Subcutaneous abdominal adipose tissue (tissue), 5 donors: ENCODE measurements at regions not wholly inside any gene's neighbourhood (a gene's known extent, or its start where the extent isn't known, plus 50 kb on each side); places are given as distances from the start of the nearest gene placed in this dataset.

Experiments used
- H3K27ac ChIP-seq: one replicate; pipeline ENCODE4 v1.7.0; 2013; ENCODE audit warnings: low read depth, mild to moderate bottlenecking, inconsistent platforms, low read length, moderate library complexity
- H3K27me3 ChIP-seq, 5 donors: one replicate each; pipeline ENCODE4 v1.7.0; 2013; ENCODE audit warnings: low read length in 5 of 5, inconsistent platforms in 1 of 5; ENCODE audit not compliant: control insufficient read depth in 5 of 5, insufficient read depth in 4 of 5
- H3K36me3 ChIP-seq, 5 donors: one replicate each; pipeline ENCODE4 v1.7.0; 2013; ENCODE audit warnings: low read length in 5 of 5; ENCODE audit not compliant: control insufficient read depth in 5 of 5, insufficient read depth in 5 of 5
- H3K4me1 ChIP-seq, 5 donors: one replicate each; pipeline ENCODE4 v1.7.0; 2013; ENCODE audit warnings: low read length in 5 of 5, mild to moderate bottlenecking in 3 of 5, moderate library complexity in 1 of 5; ENCODE audit not compliant: control insufficient read depth in 5 of 5, insufficient read depth in 5 of 5
- H3K4me3 ChIP-seq, 5 donors: one replicate each; pipeline ENCODE4 v1.7.0; 2013; ENCODE audit warnings: low read length in 5 of 5, low read depth in 1 of 5
- H3K9ac ChIP-seq, 5 donors: one replicate each; pipeline ENCODE4 v1.7.0; 2013; ENCODE audit warnings: low read length in 5 of 5, mild to moderate bottlenecking in 4 of 5, moderate library complexity in 3 of 5
- H3K9me3 ChIP-seq, 5 donors: one replicate each; pipeline ENCODE4 v1.7.0; 2013; ENCODE audit warnings: low read length in 5 of 5; ENCODE audit not compliant: control insufficient read depth in 5 of 5
- donor health status: healthy.
- donor health status: healthy.
- donor health status: healthy.
- donor health status: healthy.
- donor health status: healthy.

GRCh38 chr2:216808805-216809425 lies 50.9 kb downstream of the TNP1 start:
- H3K27ac ChIP-seq: no peak overlapping the region
- H3K9ac ChIP-seq: no peak overlapping the region
- no peaks in the 10 kb centered on the region for H3K9me3 ChIP-seq
- no peak overlapping the region for H3K4me3 ChIP-seq
- no peaks in the 10 kb centered on the region for H3K36me3 ChIP-seq
- no peaks in the 10 kb centered on the region for H3K27me3 ChIP-seq
- peaks cover 8 to 21% (median 21%) of the 10 kb centered on the region in 5 donors for H3K4me1 ChIP-seq

DNA sequence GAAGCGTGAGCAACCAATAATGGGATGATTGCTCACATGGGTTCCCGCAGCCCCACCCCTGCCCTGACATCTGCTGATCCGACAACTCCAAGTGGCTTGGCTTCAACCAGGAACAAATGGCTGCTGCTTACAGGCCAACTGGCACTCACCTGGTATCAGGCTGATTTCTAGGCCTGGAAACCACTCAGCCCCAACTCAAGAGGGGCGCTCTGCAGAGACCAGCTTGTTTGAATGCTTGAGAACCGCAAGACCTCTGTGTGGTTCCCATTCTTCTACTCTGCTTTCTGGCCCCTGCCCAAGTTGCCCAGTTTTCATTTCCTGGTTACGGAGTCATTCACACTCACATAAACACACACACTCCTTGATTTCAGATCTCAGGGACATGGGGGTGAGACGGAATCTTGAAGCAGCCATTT lies 52.0 kb downstream of the TNP1 start:
- H3K27ac ChIP-seq: no peak overlapping the region
- H3K36me3 ChIP-seq: no peaks in the 10 kb centered on the region
- H3K4me1 ChIP-seq: peaks cover 8 to 30% (median 25%) of the 10 kb centered on the region in 5 donors
- H3K4me3 ChIP-seq: no peak overlapping the region
- H3K9ac ChIP-seq: no peak overlapping the region
- H3K27me3 ChIP-seq: no peaks in the 10 kb centered on the region
- H3K9me3 ChIP-seq: no peaks in the 10 kb centered on the region

DNA sequence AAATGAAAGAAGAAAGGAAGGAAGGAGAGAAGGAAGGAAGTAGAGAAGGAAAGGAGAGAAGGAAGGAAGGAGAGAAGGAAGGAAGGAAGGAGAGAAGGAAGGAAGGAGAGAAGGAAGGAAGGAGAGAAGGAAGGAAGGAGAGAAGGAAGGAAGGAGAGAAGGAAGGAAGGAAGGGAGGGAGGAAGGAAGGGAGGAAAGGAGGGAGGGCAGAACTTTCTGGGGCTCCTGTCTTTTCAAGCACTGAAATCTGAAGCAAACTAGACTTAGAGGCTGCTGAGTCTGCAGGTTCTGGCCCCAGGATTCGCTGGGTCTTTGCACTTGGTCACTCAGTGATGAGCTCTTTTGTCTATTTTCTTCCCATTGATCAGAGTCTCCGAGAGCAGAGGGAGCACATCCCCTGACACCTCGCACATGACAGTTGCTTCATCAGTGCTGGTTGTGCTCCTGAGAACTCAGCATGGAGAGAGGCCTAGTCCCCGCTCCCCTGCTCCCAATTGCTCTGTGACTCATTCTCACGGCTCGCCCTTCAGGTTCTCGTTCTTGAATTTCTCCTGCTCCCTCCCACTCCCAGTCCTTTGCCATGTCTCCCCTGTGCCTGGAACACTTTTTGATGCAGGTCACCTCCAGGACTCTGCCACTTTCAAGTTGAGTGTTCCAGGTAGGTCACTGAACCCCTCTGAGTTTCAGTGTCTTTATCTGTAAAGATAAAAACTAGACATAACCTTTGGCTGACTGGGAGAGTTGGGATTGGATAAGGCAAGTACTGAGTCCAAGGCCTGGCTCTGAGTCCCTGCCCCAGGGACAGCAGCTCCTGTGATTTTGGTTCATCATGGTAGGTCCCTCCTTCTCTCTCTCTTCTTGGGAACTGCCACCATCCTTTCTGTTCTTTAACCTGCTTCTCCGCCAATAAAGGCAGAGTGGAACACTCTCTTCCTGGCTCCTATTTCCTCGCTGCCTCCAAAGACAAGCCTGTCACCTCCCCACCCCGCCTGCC lies 55.2 kb downstream of the TNP1 start:
- H3K4me1 ChIP-seq: peaks cover 13 to 47% (median 40%) of the 10 kb centered on the region in 5 donors
- H3K27ac ChIP-seq: peak overlapping the region; percentile 34
- no peaks in the 10 kb centered on the region for H3K27me3 ChIP-seq
- H3K9ac ChIP-seq: no peak overlapping the region
- H3K36me3 ChIP-seq: no peaks in the 10 kb centered on the region
- H3K9me3 ChIP-seq: no peaks in the 10 kb centered on the region
- no peak overlapping the region for H3K4me3 ChIP-seq

- Histone ChIP-seq H3K9me3 (no peaks in the 10 kb centered on the region), H3K36me3 (no peaks in the 10 kb centered on the region), H3K4me1 (peaks cover 14 to 52% (median 42%) of the 10 kb centered on the region in 5 donors), H3K27me3 (no peaks in the 10 kb centered on the region), H3K9ac (no peak overlapping the region), H3K27ac (no peak overlapping the region), H3K4me3 (no peak overlapping the region)
Measured at GRCh38 chr2:216803791-216804190, 56.1 kb downstream of the TNP1 start.

GRCh38 chr2:216802516-216803215 lies 57.2 kb downstream of the TNP1 start:
- peaks cover 0 to 5% (median 0%) of the 10 kb centered on the region in 5 donors for H3K9me3 ChIP-seq
- no peaks in the 10 kb centered on the region for H3K36me3 ChIP-seq
- peaks cover 11 to 47% (median 42%) of the 10 kb centered on the region in 5 donors for H3K4me1 ChIP-seq
- no peaks in the 10 kb centered on the region for H3K27me3 ChIP-seq
- H3K27ac ChIP-seq: no peak overlapping the region
- H3K9ac ChIP-seq: no peak overlapping the region
- no peak overlapping the region for H3K4me3 ChIP-seq

- Histone ChIP-seq H3K9ac (no peak overlapping the region), H3K9me3 (peaks cover 0 to 5% (median 0%) of the 10 kb centered on the region in 5 donors), H3K4me1 (peaks cover 11 to 45% (median 42%) of the 10 kb centered on the region in 5 donors), H3K36me3 (no peaks in the 10 kb centered on the region), H3K27ac (peak overlapping the region; percentile 87), H3K4me3 (no peak overlapping the region), H3K27me3 (no peaks in the 10 kb centered on the region)
Measured at GRCh38 chr2:216800836-216801235, 59.0 kb downstream of the TNP1 start.

DNA sequence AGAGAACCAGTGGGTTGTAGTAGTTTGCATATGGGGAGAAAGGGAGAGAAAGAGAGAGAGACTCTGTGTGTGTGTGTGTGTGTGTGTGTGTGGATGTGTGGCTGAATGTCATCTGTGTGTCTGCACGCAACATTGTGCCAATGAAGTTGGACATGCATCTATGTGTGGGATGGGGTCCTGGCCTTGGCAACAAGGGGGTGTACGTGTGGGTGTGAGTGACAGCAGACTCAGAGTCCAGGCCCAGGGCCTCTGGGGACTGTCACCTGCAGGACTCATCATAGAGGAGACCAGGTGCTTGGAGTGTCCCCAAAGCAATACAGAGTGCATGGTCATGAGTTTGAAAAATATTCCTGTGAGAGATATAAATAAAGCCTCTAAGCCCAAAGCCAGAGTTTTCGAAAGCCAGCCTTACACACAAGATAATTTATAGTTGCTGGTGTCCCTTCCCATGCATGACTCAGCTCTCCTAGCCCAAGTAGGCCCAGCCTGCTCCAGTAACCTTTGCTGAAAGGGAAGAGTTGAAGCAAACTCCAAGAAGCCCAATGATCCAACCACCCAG lies 59.9 kb downstream of the TNP1 start:
- peak overlapping the region in 1 of 5 donors; percentile 9 for H3K4me3 ChIP-seq
- peak overlapping the region; percentile 87 for H3K27ac ChIP-seq
- no peaks in the 10 kb centered on the region for H3K36me3 ChIP-seq
- peaks cover 0 to 5% (median 0%) of the 10 kb centered on the region in 5 donors for H3K9me3 ChIP-seq
- no peak overlapping the region for H3K9ac ChIP-seq
- no peaks in the 10 kb centered on the region for H3K27me3 ChIP-seq
- H3K4me1 ChIP-seq: peaks cover 10 to 41% (median 38%) of the 10 kb centered on the region in 5 donors

GRCh38 chr2:216796115-216796840 lies 63.6 kb downstream of the TNP1 start:
- H3K4me1 ChIP-seq: peaks cover 6 to 44% (median 40%) of the 10 kb centered on the region in 5 donors

GRCh38 chr2:216793386-216793785 lies 66.5 kb downstream of the TNP1 start:
- Histone ChIP-seq H3K27ac (no peak overlapping the region), H3K9ac (peak overlapping the region in 1 of 5 donors; percentile 20), H3K4me1 (peaks cover 2 to 43% (median 35%) of the 10 kb centered on the region in 5 donors), H3K27me3 (no peaks in the 10 kb centered on the region), H3K4me3 (no peak overlapping the region), H3K36me3 (no peaks in the 10 kb centered on the region), H3K9me3 (peaks cover 0 to 5% (median 0%) of the 10 kb centered on the region in 5 donors)

More at GRCh38 chr2:216796115-216796840, 63.6 kb downstream of the TNP1 start:
- Histone ChIP-seq H3K27ac (no peak overlapping the region), H3K9me3 (peaks cover 0 to 5% (median 0%) of the 10 kb centered on the region in 5 donors), H3K36me3 (no peaks in the 10 kb centered on the region), H3K9ac (no peak overlapping the region), H3K4me3 (no peak overlapping the region), H3K27me3 (no peaks in the 10 kb centered on the region)
